Activated CD8-positive, alpha-beta memory T cell treated with anti-CD3 and anti-CD28 coated beads for 24 hours (primary cell): ENCODE measurements at regions not wholly inside any gene's neighbourhood (a gene's known extent, or its start where the extent isn't known, plus 50 kb on each side); places are given as distances from the start of the nearest gene placed in this dataset.
"Not testable (repeated sequence)": the region's sequence is repeated elsewhere in the genome, so short reads cannot be mapped to it uniquely, and the experiment has no call there.

Experiments
- DNase-seq: peaks from one replicate; pipeline ENCODE4 v3.0.0-alpha.2; 2020

GRCh38 chr2:121066526-121066925 is 218.5 kb downstream of the TFCP2L1 start:
- no peak for DNase-seq

GRCh38 chr2:121068851-121069250 is 216.2 kb downstream of the TFCP2L1 start:
- DNase-seq: no peak

- DNase-seq: no peak
Measured at GRCh38 chr2:121069434-121069969, 215.5 kb downstream of the TFCP2L1 start.

GRCh38 chr2:121070061-121070460 is 214.9 kb downstream of the TFCP2L1 start:
- not testable (repeated sequence) for DNase-seq

GRCh38 chr2:121071034-121071504 is 213.9 kb downstream of the TFCP2L1 start:
- DNase-seq: peak; percentile 73

GRCh38 chr2:121072784-121073183 is 212.2 kb downstream of the TFCP2L1 start:
- DNase-seq: no peak

GRCh38 chr2:121073320-121074210 is 211.4 kb downstream of the TFCP2L1 start:
- DNase-seq: no peak

GRCh38 chr2:121074293-121074932 is 210.6 kb downstream of the TFCP2L1 start:
- no peak for DNase-seq

- no peak for DNase-seq
Measured at GRCh38 chr2:121075006-121075551, 209.9 kb downstream of the TFCP2L1 start.

GRCh38 chr2:121075641-121076497 is 209.1 kb downstream of the TFCP2L1 start:
- no peak for DNase-seq

- DNase-seq: no peak
Measured at GRCh38 chr2:121076498-121076820, 208.5 kb downstream of the TFCP2L1 start.

- peak; percentile 84 for DNase-seq
Measured at GRCh38 chr2:121076885-121077549, 208.0 kb downstream of the TFCP2L1 start.

GRCh38 chr2:121078899-121079298 is 206.1 kb downstream of the TFCP2L1 start:
- DNase-seq: no peak

GRCh38 chr2:121080013-121080772 is 204.8 kb downstream of the TFCP2L1 start:
- peak; percentile 72 for DNase-seq

GRCh38 chr2:121081701-121082100 is 203.3 kb downstream of the TFCP2L1 start:
- no peak for DNase-seq

GRCh38 chr2:121082191-121082590 is 202.8 kb downstream of the TFCP2L1 start:
- no peak for DNase-seq

GRCh38 chr2:121084130-121084680 is 200.8 kb downstream of the TFCP2L1 start:
- no peak for DNase-seq

- DNase-seq: no peak
Measured at GRCh38 chr2:121085801-121086200, 199.2 kb downstream of the TFCP2L1 start.

- no peak for DNase-seq
Measured at GRCh38 chr2:121086450-121086849, 198.6 kb downstream of the TFCP2L1 start.

GRCh38 chr2:121087117-121087516 is 197.9 kb downstream of the TFCP2L1 start:
- DNase-seq: no peak
